ENCODE measurements at regions not wholly inside any gene's neighbourhood (a gene's known extent, or its start where the extent isn't known, plus 50 kb on each side); places are given as distances from the start of the nearest gene placed in this dataset.

- DNase-seq (ENCODE audit: low read depth in 4 of 4, low spot score in 2 of 4) = no peak
These were observed 345.4 kb downstream of the DUSP10 start for GRCh38 chr1:221396526-221396925.

GRCh38 chr1:221397141-221397540, 344.7 kb downstream of the DUSP10 start:
- DNase-seq (ENCODE audit: low read depth in 4 of 4, low spot score in 2 of 4) = no peak

- no peak for DNase-seq (ENCODE audit: low read depth in 4 of 4, low spot score in 2 of 4)
These were observed 344.3 kb downstream of the DUSP10 start for GRCh38 chr1:221397606-221398005.

- no peak for DNase-seq (ENCODE audit: low read depth in 4 of 4, low spot score in 2 of 4)
These were observed 336.7 kb downstream of the DUSP10 start for GRCh38 chr1:221405146-221405545.

GRCh38 chr1:221408117-221408803, 333.6 kb downstream of the DUSP10 start:
- no peak for DNase-seq (ENCODE audit: low read depth in 4 of 4, low spot score in 2 of 4)

- no peak for DNase-seq (ENCODE audit: low read depth in 4 of 4, low spot score in 2 of 4)
These were observed 330.6 kb downstream of the DUSP10 start for GRCh38 chr1:221411283-221411682.

GRCh38 chr1:221414772-221415539, 326.9 kb downstream of the DUSP10 start:
- DNase-seq (ENCODE audit: low read depth in 4 of 4, low spot score in 2 of 4) = no peak

GRCh38 chr1:221415651-221416050, 326.2 kb downstream of the DUSP10 start:
- no peak for DNase-seq (ENCODE audit: low read depth in 4 of 4, low spot score in 2 of 4)

- no peak for DNase-seq (ENCODE audit: low read depth in 4 of 4, low spot score in 2 of 4)
These were observed 325.7 kb downstream of the DUSP10 start for GRCh38 chr1:221416142-221416541.

GRCh38 chr1:221416723-221417122, 325.2 kb downstream of the DUSP10 start:
- DNase-seq (ENCODE audit: low read depth in 4 of 4, low spot score in 2 of 4) = no peak

- no peak for DNase-seq (ENCODE audit: low read depth in 4 of 4, low spot score in 2 of 4)
These were observed 323.5 kb downstream of the DUSP10 start for GRCh38 chr1:221418346-221418745.

GRCh38 chr1:221419513-221420095, 322.3 kb downstream of the DUSP10 start:
- DNase-seq (ENCODE audit: low read depth in 4 of 4, low spot score in 2 of 4) = no peak

- DNase-seq (ENCODE audit: low read depth in 4 of 4, low spot score in 2 of 4) = no peak
These were observed 312.6 kb downstream of the DUSP10 start for GRCh38 chr1:221429264-221429663.

- DNase-seq (ENCODE audit: low read depth in 4 of 4, low spot score in 2 of 4) = no peak
These were observed 311.5 kb downstream of the DUSP10 start for GRCh38 chr1:221430152-221430960.

GRCh38 chr1:221431068-221431651, 310.7 kb downstream of the DUSP10 start:
- DNase-seq (ENCODE audit: low read depth in 4 of 4, low spot score in 2 of 4) = no peak

- DNase-seq (ENCODE audit: low read depth in 4 of 4, low spot score in 2 of 4) = no peak
These were observed 309.9 kb downstream of the DUSP10 start for GRCh38 chr1:221431961-221432360.

- peak in 3 of 4 donors; percentile 13 to 41 (median 36) for DNase-seq (ENCODE audit: low read depth in 4 of 4, low spot score in 2 of 4)
These were observed 306.4 kb downstream of the DUSP10 start for GRCh38 chr1:221435504-221435904.

GRCh38 chr1:221437171-221437570, 304.7 kb downstream of the DUSP10 start:
- DNase-seq (ENCODE audit: low read depth in 4 of 4, low spot score in 2 of 4) = no peak

- no peak for DNase-seq (ENCODE audit: low read depth in 4 of 4, low spot score in 2 of 4)
These were observed 304.0 kb downstream of the DUSP10 start for GRCh38 chr1:221437926-221438325.

- no peak for DNase-seq (ENCODE audit: low read depth in 4 of 4, low spot score in 2 of 4)
These were observed 302.7 kb downstream of the DUSP10 start for GRCh38 chr1:221439008-221439746.

All from left renal cortex interstitium (tissue), 4 donors.